Loucy (cell line): ENCODE measurements at regions not wholly inside any gene's neighbourhood (a gene's known extent, or its start where the extent isn't known, plus 50 kb on each side); places are given as distances from the start of the nearest gene placed in this dataset.

Source experiments
- EZH2phosphoT487 ChIP-seq: fragments of 200-600 bp; IDR thresholded peaks from 2 replicates; pipeline ENCODE4 v1.6.1; 2018; ENCODE audit warnings: antibody characterized with exemption, mild to moderate bottlenecking, moderate library complexity, borderline replicate concordance
- TF ChIP-seq, protein P1 (sequence below): fragments of 200-600 bp; sonication (generic); conservative IDR thresholded peaks from 2 replicates; pipeline ENCODE4 v1.5.1; 2014; ENCODE audit warnings: mild to moderate bottlenecking, antibody characterized with exemption, low read length

DNA sequence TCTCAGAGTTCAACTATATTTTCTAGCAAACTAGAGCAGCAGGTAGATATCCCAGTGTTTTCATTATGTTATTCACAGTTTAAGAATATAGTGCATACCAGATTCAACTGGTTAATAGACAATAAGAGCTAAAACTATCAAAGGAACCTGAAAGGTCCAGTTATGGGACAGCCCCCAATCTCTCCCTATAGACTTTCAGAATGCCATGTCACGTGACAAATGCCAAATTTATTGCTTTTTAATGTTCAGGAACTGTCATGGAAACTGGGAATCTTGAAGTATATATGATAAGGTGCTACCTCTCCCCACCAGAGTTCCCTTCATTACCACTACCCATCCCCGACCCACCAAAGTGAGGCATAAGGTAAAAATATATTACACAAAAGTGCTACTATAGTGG, 629.0 kb upstream of the SEMA6A start:
- TF ChIP-seq, protein P1, sequence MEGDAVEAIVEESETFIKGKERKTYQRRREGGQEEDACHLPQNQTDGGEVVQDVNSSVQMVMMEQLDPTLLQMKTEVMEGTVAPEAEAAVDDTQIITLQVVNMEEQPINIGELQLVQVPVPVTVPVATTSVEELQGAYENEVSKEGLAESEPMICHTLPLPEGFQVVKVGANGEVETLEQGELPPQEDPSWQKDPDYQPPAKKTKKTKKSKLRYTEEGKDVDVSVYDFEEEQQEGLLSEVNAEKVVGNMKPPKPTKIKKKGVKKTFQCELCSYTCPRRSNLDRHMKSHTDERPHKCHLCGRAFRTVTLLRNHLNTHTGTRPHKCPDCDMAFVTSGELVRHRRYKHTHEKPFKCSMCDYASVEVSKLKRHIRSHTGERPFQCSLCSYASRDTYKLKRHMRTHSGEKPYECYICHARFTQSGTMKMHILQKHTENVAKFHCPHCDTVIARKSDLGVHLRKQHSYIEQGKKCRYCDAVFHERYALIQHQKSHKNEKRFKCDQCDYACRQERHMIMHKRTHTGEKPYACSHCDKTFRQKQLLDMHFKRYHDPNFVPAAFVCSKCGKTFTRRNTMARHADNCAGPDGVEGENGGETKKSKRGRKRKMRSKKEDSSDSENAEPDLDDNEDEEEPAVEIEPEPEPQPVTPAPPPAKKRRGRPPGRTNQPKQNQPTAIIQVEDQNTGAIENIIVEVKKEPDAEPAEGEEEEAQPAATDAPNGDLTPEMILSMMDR: no peak
- no peak for TF ChIP-seq EZH2phosphoT487
